ENCODE measurements at regions not wholly inside any gene's neighbourhood (a gene's known extent, or its start where the extent isn't known, plus 50 kb on each side); places are given as distances from the start of the nearest gene placed in this dataset.

GRCh38 chr13:54573186-54573585, 1544.6 kb downstream of the OLFM4 start:
- intact Hi-C loops (cut with DNase I): no loop called here
- 86 to 93% (median 90%) methylated on average over 6 of the region's 6 CpGs for WGBS, 4 donors
- no peaks in the 10 kb centered on the region for H3K27me3 ChIP-seq
- H3K9me3 ChIP-seq: no peaks in the 10 kb centered on the region
- TF ChIP-seq CTCF (IDR thresholded peaks at IDR 0.05) (no peak), POLR2A (IDR thresholded peaks at IDR 0.05) (no peak)
- H3K27ac ChIP-seq: no peak overlapping the region
- H3K4me3 ChIP-seq: no peak overlapping the region
- ATAC-seq (no peak), DNase-seq (no peak)
- H3K4me1 ChIP-seq: no peaks in the 10 kb centered on the region
- no peaks in the 10 kb centered on the region for H3K36me3 ChIP-seq

- TF ChIP-seq POLR2A (IDR thresholded peaks at IDR 0.05) (no peak), CTCF (IDR thresholded peaks at IDR 0.05) (no peak)
- 82 to 86% (median 85%) methylated on average over 4 of the region's 4 CpGs for WGBS, 4 donors
- H3K27me3 ChIP-seq: no peaks in the 10 kb centered on the region
- no peaks in the 10 kb centered on the region for H3K4me1 ChIP-seq
- ATAC-seq (no peak), DNase-seq (no peak)
- intact Hi-C loops (cut with DNase I): no loop called here
- H3K4me3 ChIP-seq: no peak overlapping the region
- no peaks in the 10 kb centered on the region for H3K9me3 ChIP-seq
- no peaks in the 10 kb centered on the region for H3K36me3 ChIP-seq
- H3K27ac ChIP-seq: no peak overlapping the region
Measured at GRCh38 chr13:54574791-54575190, 1546.2 kb downstream of the OLFM4 start.

- DNase-seq (no peak), ATAC-seq (no peak)
- TF ChIP-seq POLR2A (IDR thresholded peaks at IDR 0.05) (no peak), CTCF (IDR thresholded peaks at IDR 0.05) (no peak)
- intact Hi-C loops (cut with DNase I): no loop called here
- Histone ChIP-seq H3K4me1 (no peaks in the 10 kb centered on the region), H3K27me3 (no peaks in the 10 kb centered on the region), H3K9me3 (no peaks in the 10 kb centered on the region), H3K36me3 (no peaks in the 10 kb centered on the region), H3K27ac (no peak overlapping the region), H3K4me3 (no peak overlapping the region)
- 57 to 65% (median 62%) methylated on average over 3 of the region's 3 CpGs for WGBS, 4 donors
Measured at GRCh38 chr13:54591540-54591939, 1562.9 kb downstream of the OLFM4 start.

GRCh38 chr13:54592201-54592600, 1563.6 kb downstream of the OLFM4 start:
- TF ChIP-seq POLR2A (IDR thresholded peaks at IDR 0.05) (no peak), CTCF (IDR thresholded peaks at IDR 0.05) (no peak)
- no peaks in the 10 kb centered on the region for H3K9me3 ChIP-seq
- H3K36me3 ChIP-seq: no peaks in the 10 kb centered on the region
- no peak overlapping the region for H3K27ac ChIP-seq
- no peak for DNase-seq
- WGBS, 4 donors: 87 to 93% (median 92%) methylated on average over 2 of the region's 2 CpGs
- no peaks in the 10 kb centered on the region for H3K4me1 ChIP-seq
- H3K4me3 ChIP-seq: no peak overlapping the region
- no peak for ATAC-seq
- H3K27me3 ChIP-seq: no peaks in the 10 kb centered on the region
- intact Hi-C loops (cut with DNase I): no loop called here

All from heart left ventricle (tissue), 16 donors.